ENCODE measurements at regions not wholly inside any gene's neighbourhood (a gene's known extent, or its start where the extent isn't known, plus 50 kb on each side); places are given as distances from the start of the nearest gene placed in this dataset.

DNA sequence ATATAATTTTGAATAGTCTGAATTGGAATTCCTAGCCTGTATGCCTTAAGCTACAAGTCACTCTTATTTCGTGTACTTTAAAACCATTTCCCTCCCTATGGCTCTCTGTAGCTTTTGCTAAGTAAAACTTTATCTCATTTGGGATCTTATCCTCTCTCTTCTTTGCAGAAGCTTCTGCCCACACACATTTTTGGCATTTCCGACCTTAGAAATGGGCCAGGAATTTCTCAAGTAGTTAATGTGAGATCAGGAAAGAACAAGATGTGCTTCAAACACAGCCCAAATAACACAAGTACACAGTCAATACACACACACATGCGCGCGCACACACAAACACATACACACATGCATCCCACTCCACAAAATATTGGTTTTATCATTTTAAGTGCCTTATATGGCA, 931.0 kb upstream of the MIR17HG start:
- TF ChIP-seq, protein P1, sequence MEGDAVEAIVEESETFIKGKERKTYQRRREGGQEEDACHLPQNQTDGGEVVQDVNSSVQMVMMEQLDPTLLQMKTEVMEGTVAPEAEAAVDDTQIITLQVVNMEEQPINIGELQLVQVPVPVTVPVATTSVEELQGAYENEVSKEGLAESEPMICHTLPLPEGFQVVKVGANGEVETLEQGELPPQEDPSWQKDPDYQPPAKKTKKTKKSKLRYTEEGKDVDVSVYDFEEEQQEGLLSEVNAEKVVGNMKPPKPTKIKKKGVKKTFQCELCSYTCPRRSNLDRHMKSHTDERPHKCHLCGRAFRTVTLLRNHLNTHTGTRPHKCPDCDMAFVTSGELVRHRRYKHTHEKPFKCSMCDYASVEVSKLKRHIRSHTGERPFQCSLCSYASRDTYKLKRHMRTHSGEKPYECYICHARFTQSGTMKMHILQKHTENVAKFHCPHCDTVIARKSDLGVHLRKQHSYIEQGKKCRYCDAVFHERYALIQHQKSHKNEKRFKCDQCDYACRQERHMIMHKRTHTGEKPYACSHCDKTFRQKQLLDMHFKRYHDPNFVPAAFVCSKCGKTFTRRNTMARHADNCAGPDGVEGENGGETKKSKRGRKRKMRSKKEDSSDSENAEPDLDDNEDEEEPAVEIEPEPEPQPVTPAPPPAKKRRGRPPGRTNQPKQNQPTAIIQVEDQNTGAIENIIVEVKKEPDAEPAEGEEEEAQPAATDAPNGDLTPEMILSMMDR (conservative IDR thresholded peaks at IDR 0.05), result no peak
- TF ChIP-seq EZH2 (IDR thresholded peaks at IDR 0.05; ENCODE audit: low read depth), result no peak
